ENCODE measurements at regions not wholly inside any gene's neighbourhood (a gene's known extent, or its start where the extent isn't known, plus 50 kb on each side); places are given as distances from the start of the nearest gene placed in this dataset.

GRCh38 chr3:28645149-28645548 is 296.5 kb upstream of the AZI2 start:
- ChIA-PET CTCF (ENCODE audit: partially characterized antibody) (no interaction called here), POLR2A (ENCODE audit: partially characterized antibody) (no interaction called here)
- H3K9ac ChIP-seq (replicated peaks in 1 of 4; ENCODE audit: extremely low read depth in 1 of 4, low read depth in 3 of 4, low read length in 3 of 4) = no peak overlapping the region
- H2BK20ac ChIP-seq (ENCODE audit: low read length) = no peak overlapping the region
- no peak overlapping the region for H3K18ac ChIP-seq (ENCODE audit: extremely low read depth, low read length)
- no peak overlapping the region for H3K14ac ChIP-seq (ENCODE audit: insufficient read length)
- H4K20me1 ChIP-seq (replicated peaks in 1 of 2; ENCODE audit: control insufficient read depth in 1 of 2, insufficient read depth in 2 of 2, low read length in 2 of 2) = no peaks in the 10 kb centered on the region
- H3K4me3 ChIP-seq (ENCODE audit: extremely low read depth in 1 of 4, insufficient read depth in 2 of 4, low read depth in 3 of 4, low read length in 4 of 4) = no peak overlapping the region
- no peak overlapping the region for H4K8ac ChIP-seq (ENCODE audit: extremely low read depth, insufficient read depth, low read length)
- 85% methylated on average over 2 of the region's 2 CpGs; no CpG with 5 or more reads in 1 of the 2 experiments for WGBS, 2 experiments (ENCODE audit: extremely low coverage in 1 of 2, insufficient coverage in 1 of 2, insufficient read length in 1 of 2, insufficient replicate concordance in 2 of 2, low coverage in 1 of 2, low lambda C conversion rate in 2 of 2, missing lambda C conversion rate in 1 of 2)
- no peaks in the 10 kb centered on the region for H3K27me3 ChIP-seq (replicated peaks in 1 of 4; ENCODE audit: control insufficient read depth in 3 of 4, extremely low read depth in 1 of 4, insufficient read depth in 3 of 4, low read length in 3 of 4)
- H3K79me1 ChIP-seq (ENCODE audit: low read depth, low read length) = no peaks in the 10 kb centered on the region
- H3K9me3 ChIP-seq (ENCODE audit: insufficient read depth in 2 of 2, low read depth in 1 of 2, low read length in 1 of 2) = no peaks in the 10 kb centered on the region
- no peak overlapping the region for H2BK120ac ChIP-seq (replicated peaks; ENCODE audit: low read depth, low read length)
- no peak overlapping the region for H4K91ac ChIP-seq (replicated peaks; ENCODE audit: insufficient read length, low read length)
- no peak overlapping the region for H3K27ac ChIP-seq (ENCODE audit: low read depth, low read length)
- no peak overlapping the region for H3K4ac ChIP-seq (replicated peaks; ENCODE audit: insufficient read length, low read depth, low read length)
- no peaks in the 10 kb centered on the region for H3K36me3 ChIP-seq (ENCODE audit: control insufficient read depth in 2 of 4, insufficient read depth in 4 of 4, low read length in 3 of 4)
- no peak overlapping the region for H2BK12ac ChIP-seq (ENCODE audit: low read depth, low read length)
- FAIRE-seq (no peak), DNase-seq (ENCODE audit: low read depth in 1 of 2, low spot score in 2 of 2) (no peak)
- H3K23ac ChIP-seq (ENCODE audit: insufficient read length) = no peak overlapping the region
- H2BK15ac ChIP-seq (ENCODE audit: low read length) = no peak overlapping the region
- H3K4me1 ChIP-seq (replicated peaks in 1 of 4; ENCODE audit: control insufficient read depth in 3 of 4, insufficient read depth in 4 of 4, low read length in 3 of 4) = no peaks in the 10 kb centered on the region; a peak in 1 of 7 replicates
- H2AK5ac ChIP-seq (ENCODE audit: low read depth, low read length) = no peak overlapping the region
- no peaks in the 10 kb centered on the region; a peak in 1 of 4 replicates for H3K79me2 ChIP-seq (ENCODE audit: control insufficient read depth in 1 of 2, insufficient read depth in 2 of 2, low read length in 2 of 2)
- H3K56ac ChIP-seq (replicated peaks; ENCODE audit: insufficient read length, low read depth, low read length) = no peak overlapping the region
- no peak overlapping the region for H2BK5ac ChIP-seq (ENCODE audit: low read depth, low read length)
- H3K4me2 ChIP-seq (ENCODE audit: insufficient read depth in 1 of 2, low read depth in 2 of 2, low read length in 2 of 2) = no peak overlapping the region
- no peak overlapping the region for H4K5ac ChIP-seq (ENCODE audit: insufficient read length, low read depth, low read length)
- H2AFZ ChIP-seq (ENCODE audit: low read length) = no peak overlapping the region
- H3K23me2 ChIP-seq (ENCODE audit: low read depth, low read length) = no peaks in the 10 kb centered on the region
- TF ChIP-seq ASH2L (IDR thresholded peaks at IDR 0.05; ENCODE audit: low read length) = no peak
- no peak for TF ChIP-seq CEBPB (IDR thresholded peaks at IDR 0.05; ENCODE audit: low read depth, low read length)
- TF ChIP-seq CBX5 (IDR thresholded peaks at IDR 0.05; ENCODE audit: low read depth, low read length) = no peak
- TF ChIP-seq POLR2AphosphoS5 (IDR thresholded peaks at IDR 0.05; ENCODE audit: low read depth, low read length) = no peak
- TF ChIP-seq RNF2 (IDR thresholded peaks at IDR 0.05; ENCODE audit: borderline replicate concordance, low read depth, low read length, missing control alignments, poor library complexity, severe bottlenecking) = no peak
- no peak for TF ChIP-seq MAFK (IDR thresholded peaks at IDR 0.05; ENCODE audit: low read depth, low read length)
- no peak for TF ChIP-seq YY1 (IDR thresholded peaks at IDR 0.05; ENCODE audit: low read depth, low read length)
- TF ChIP-seq SRF (IDR thresholded peaks at IDR 0.05; ENCODE audit: low read depth, low read length) = no peak
- no peak for TF ChIP-seq SAP30 (IDR thresholded peaks at IDR 0.05; ENCODE audit: insufficient read depth, insufficient replicate concordance, low read length)
- no peak for TF ChIP-seq TAF7 (optimal IDR thresholded peaks at IDR 0.05; ENCODE audit: borderline replicate concordance, low read depth, low read length)
- no peak for TF ChIP-seq POLR2A (IDR thresholded peaks at IDR 0.05; ENCODE audit: control extremely low read depth in 1 of 2, low read depth in 2 of 2, low read length in 2 of 2)
- TF ChIP-seq CREB1 (IDR thresholded peaks at IDR 0.05) = no peak
- no peak for TF ChIP-seq KDM4A (IDR thresholded peaks at IDR 0.05; ENCODE audit: low read depth, low read length, severe bottlenecking)
- TF ChIP-seq GABPA (IDR thresholded peaks at IDR 0.05; ENCODE audit: borderline replicate concordance, insufficient read depth, low read length) = no peak
- TF ChIP-seq MAX (IDR thresholded peaks at IDR 0.05) = no peak
- no peak for TF ChIP-seq FOSL1 (IDR thresholded peaks at IDR 0.05; ENCODE audit: insufficient read depth, low read depth, low read length)
- no peak for TF ChIP-seq SIRT6 (IDR thresholded peaks at IDR 0.05; ENCODE audit: low read length)

All from H1 (cell line).